ENCODE measurements at regions not wholly inside any gene's neighbourhood (a gene's known extent, or its start where the extent isn't known, plus 50 kb on each side); places are given as distances from the start of the nearest gene placed in this dataset.
"Not testable (repeated sequence)": the region's sequence is repeated elsewhere in the genome, so short reads cannot be mapped to it uniquely, and the experiment has no call there.

GRCh38 chr12:95358111-95359083, 115.6 kb upstream of the METAP2 start:
- H3K4me3 ChIP-seq (replicated peaks; ENCODE audit: low read depth, low read length), result no peak overlapping the region
- no peaks in the 10 kb centered on the region for H3K27me3 ChIP-seq (replicated peaks; ENCODE audit: control insufficient read depth, insufficient read depth, low read length)
- TF ChIP-seq CTCF (IDR thresholded peaks at IDR 0.05; ENCODE audit: insufficient read depth, low read length, poor library complexity, severe bottlenecking), result no peak
- DNase-seq (ENCODE audit: extremely low read depth, insufficient read length), result no peak
- no peaks in the 10 kb centered on the region for H3K36me3 ChIP-seq (ENCODE audit: control insufficient read depth, insufficient read depth, low read length)

GRCh38 chr12:95365912-95366311, 108.0 kb upstream of the METAP2 start:
- DNase-seq (ENCODE audit: extremely low read depth, insufficient read length), result no peak
- no peaks in the 10 kb centered on the region; the same call in 1 of the 2 replicates for H3K27me3 ChIP-seq (replicated peaks; ENCODE audit: control insufficient read depth, insufficient read depth, low read length)
- no peak for TF ChIP-seq CTCF (IDR thresholded peaks at IDR 0.05; ENCODE audit: insufficient read depth, low read length, poor library complexity, severe bottlenecking)
- no peaks in the 10 kb centered on the region for H3K36me3 ChIP-seq (ENCODE audit: control insufficient read depth, insufficient read depth, low read length)
- no peak overlapping the region for H3K4me3 ChIP-seq (replicated peaks; ENCODE audit: low read depth, low read length)

- Histone ChIP-seq H3K27me3 (replicated peaks; ENCODE audit: control insufficient read depth, insufficient read depth, low read length) (no peaks in the 10 kb centered on the region; the same call in 1 of the 2 replicates), H3K36me3 (ENCODE audit: control insufficient read depth, insufficient read depth, low read length) (no peaks in the 10 kb centered on the region), H3K4me3 (replicated peaks; ENCODE audit: low read depth, low read length) (no peak overlapping the region)
- no peak for DNase-seq (ENCODE audit: extremely low read depth, insufficient read length)
- TF ChIP-seq CTCF (IDR thresholded peaks at IDR 0.05; ENCODE audit: insufficient read depth, low read length, poor library complexity, severe bottlenecking), result no peak
These were observed 105.0 kb upstream of the METAP2 start for GRCh38 chr12:95368931-95369330.

DNA sequence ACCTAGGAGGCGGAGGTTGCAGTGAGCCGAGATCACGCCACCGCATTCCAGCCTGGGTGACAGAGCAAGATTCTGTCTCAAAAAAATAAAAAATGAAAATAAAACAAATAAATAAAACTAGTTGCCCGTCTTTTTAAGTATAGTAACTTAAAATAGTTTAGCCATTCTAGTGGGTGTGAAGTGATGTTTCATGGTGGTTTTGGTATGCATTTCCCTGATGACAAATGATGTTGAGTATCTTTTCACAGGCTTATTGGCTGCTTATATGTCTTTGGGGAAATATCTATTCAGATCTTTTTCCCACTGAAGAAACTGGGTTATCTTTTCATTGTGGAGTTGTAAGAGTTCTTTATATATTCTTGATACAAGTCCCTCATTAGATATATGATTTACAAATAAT, 102.4 kb upstream of the METAP2 start:
- TF ChIP-seq CTCF (IDR thresholded peaks at IDR 0.05; ENCODE audit: insufficient read depth, low read length, poor library complexity, severe bottlenecking), result no peak
- Histone ChIP-seq H3K36me3 (ENCODE audit: control insufficient read depth, insufficient read depth, low read length) (no peaks in the 10 kb centered on the region), H3K27me3 (replicated peaks; ENCODE audit: control insufficient read depth, insufficient read depth, low read length) (no peaks in the 10 kb centered on the region; the same call in 1 of the 2 replicates), H3K4me3 (replicated peaks; ENCODE audit: low read depth, low read length) (no peak overlapping the region)
- no peak for DNase-seq (ENCODE audit: extremely low read depth, insufficient read length)

- not testable (repeated sequence) for H3K27me3 ChIP-seq (replicated peaks; ENCODE audit: control insufficient read depth, insufficient read depth, low read length); H3K4me3 ChIP-seq (replicated peaks; ENCODE audit: low read depth, low read length); H3K36me3 ChIP-seq (ENCODE audit: control insufficient read depth, insufficient read depth, low read length); DNase-seq (ENCODE audit: extremely low read depth, insufficient read length)
These were observed 94.5 kb upstream of the METAP2 start for GRCh38 chr12:95379481-95379880.

DNA sequence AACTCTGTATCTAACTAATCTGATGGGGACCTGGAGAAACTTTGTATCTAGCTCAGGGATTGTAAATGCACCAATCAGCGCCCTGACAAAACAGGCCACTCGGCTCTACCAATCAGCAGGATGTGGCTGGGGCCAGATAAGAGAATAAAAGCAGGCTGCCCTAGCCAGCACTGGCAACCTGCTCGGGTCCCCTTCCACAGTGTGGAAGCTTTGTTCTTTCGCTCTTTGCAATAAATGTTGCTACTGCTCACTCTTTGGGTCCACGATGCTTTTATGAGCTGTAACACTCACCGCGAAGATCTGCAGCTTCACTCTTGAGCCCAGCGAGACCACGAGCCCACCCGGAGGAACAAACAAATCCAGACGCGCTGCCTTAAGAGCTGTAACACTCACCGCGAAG, 93.6 kb upstream of the METAP2 start:
- not testable (repeated sequence) for H3K27me3 ChIP-seq (replicated peaks; ENCODE audit: control insufficient read depth, insufficient read depth, low read length); H3K4me3 ChIP-seq (replicated peaks; ENCODE audit: low read depth, low read length)

More for the DNA sequence above, 93.6 kb upstream of the METAP2 start:
- H3K36me3 ChIP-seq (ENCODE audit: control insufficient read depth, insufficient read depth, low read length); DNase-seq (ENCODE audit: extremely low read depth, insufficient read length): not testable (repeated sequence)
